Hepatic stellate cell (primary cell): ENCODE measurements at regions not wholly inside any gene's neighbourhood (a gene's known extent, or its start where the extent isn't known, plus 50 kb on each side); places are given as distances from the start of the nearest gene placed in this dataset.

ENCODE experiments used
- DNase-seq: peaks from one replicate; pipeline ENCODE4 v3.0.0; 2011; ENCODE audit warnings: low spot score

- DNase-seq: no peak
These were observed 62.3 kb upstream of the DAPL1 start for GRCh38 chr2:158732573-158733429.

GRCh38 chr2:158733430-158733755 is 61.7 kb upstream of the DAPL1 start:
- DNase-seq: no peak

GRCh38 chr2:158734442-158734841 is 60.7 kb upstream of the DAPL1 start:
- DNase-seq: no peak

GRCh38 chr2:158735822-158736580 is 59.1 kb upstream of the DAPL1 start:
- no peak for DNase-seq

GRCh38 chr2:158738363-158738762 is 56.8 kb upstream of the DAPL1 start:
- DNase-seq: no peak

- DNase-seq: peak; percentile 65
These were observed 55.0 kb upstream of the DAPL1 start for GRCh38 chr2:158740127-158740526.

GRCh38 chr2:158740621-158741020 is 54.5 kb upstream of the DAPL1 start:
- DNase-seq: no peak

GRCh38 chr2:158741625-158742024 is 53.5 kb upstream of the DAPL1 start:
- DNase-seq: no peak

- no peak for DNase-seq
These were observed 52.6 kb upstream of the DAPL1 start for GRCh38 chr2:158742536-158742935.

GRCh38 chr2:158743466-158743865 is 51.7 kb upstream of the DAPL1 start:
- DNase-seq: no peak

GRCh38 chr2:158743879-158744278 is 51.2 kb upstream of the DAPL1 start:
- DNase-seq: no peak

GRCh38 chr2:158745067-158745865 is 49.9 kb upstream of the DAPL1 start:
- peak; percentile 21 for DNase-seq
